GM21515 (cell line): ENCODE measurements at regions not wholly inside any gene's neighbourhood (a gene's known extent, or its start where the extent isn't known, plus 50 kb on each side); places are given as distances from the start of the nearest gene placed in this dataset.
"Not testable (repeated sequence)": the region's sequence is repeated elsewhere in the genome, so short reads cannot be mapped to it uniquely, and the experiment has no call there.

Source experiments
- ATAC-seq: cut with Tn5 transposase; IDR thresholded peaks from one replicate; pipeline ENCODE4 v1.9.1; 2021; ENCODE audit not compliant: unreplicated experiment

- no peak for ATAC-seq
These were observed 156.3 kb upstream of the SEMA3C start for GRCh38 chr7:81075150-81075549.

GRCh38 chr7:81074406-81074805, 155.6 kb upstream of the SEMA3C start:
- ATAC-seq, result no peak

- ATAC-seq, result no peak
These were observed 155.0 kb upstream of the SEMA3C start for GRCh38 chr7:81073931-81074251.

GRCh38 chr7:81070956-81071355, 152.1 kb upstream of the SEMA3C start:
- ATAC-seq, result no peak

GRCh38 chr7:81066797-81067196, 147.9 kb upstream of the SEMA3C start:
- ATAC-seq, result no peak

GRCh38 chr7:81064426-81064825, 145.6 kb upstream of the SEMA3C start:
- ATAC-seq, result no peak

GRCh38 chr7:81062755-81063154, 143.9 kb upstream of the SEMA3C start:
- no peak for ATAC-seq

GRCh38 chr7:81057469-81057868, 138.6 kb upstream of the SEMA3C start:
- not testable (repeated sequence) for ATAC-seq

- ATAC-seq, result no peak
These were observed 134.8 kb upstream of the SEMA3C start for GRCh38 chr7:81053623-81054022.

- ATAC-seq, result no peak
These were observed 133.1 kb upstream of the SEMA3C start for GRCh38 chr7:81051811-81052413.

- no peak for ATAC-seq
These were observed 126.7 kb upstream of the SEMA3C start for GRCh38 chr7:81045491-81046030.

GRCh38 chr7:81042646-81043045, 123.8 kb upstream of the SEMA3C start:
- ATAC-seq, result not testable (repeated sequence)

GRCh38 chr7:81040496-81040895, 121.6 kb upstream of the SEMA3C start:
- no peak for ATAC-seq

- ATAC-seq, result no peak
These were observed 118.0 kb upstream of the SEMA3C start for GRCh38 chr7:81036871-81037270.

GRCh38 chr7:81036057-81036456, 117.2 kb upstream of the SEMA3C start:
- no peak for ATAC-seq

- ATAC-seq, result no peak
These were observed 113.1 kb upstream of the SEMA3C start for GRCh38 chr7:81031996-81032395.

- ATAC-seq, result no peak
These were observed 112.4 kb upstream of the SEMA3C start for GRCh38 chr7:81031243-81031642.

- no peak for ATAC-seq
These were observed 111.6 kb upstream of the SEMA3C start for GRCh38 chr7:81030472-81030871.

- no peak for ATAC-seq
These were observed 110.7 kb upstream of the SEMA3C start for GRCh38 chr7:81029511-81029910.

- no peak for ATAC-seq
These were observed 106.5 kb upstream of the SEMA3C start for GRCh38 chr7:81025360-81025759.

GRCh38 chr7:81014908-81015307, 96.1 kb upstream of the SEMA3C start:
- no peak for ATAC-seq

- ATAC-seq, result no peak
These were observed 95.4 kb upstream of the SEMA3C start for GRCh38 chr7:81014266-81014665.

- no peak for ATAC-seq
These were observed 94.4 kb upstream of the SEMA3C start for GRCh38 chr7:81013083-81013817.
